Astrocyte (in vitro differentiated cells and primary cell): ENCODE measurements at regions not wholly inside any gene's neighbourhood (a gene's known extent, or its start where the extent isn't known, plus 50 kb on each side); places are given as distances from the start of the nearest gene placed in this dataset.

Experiments
- DNase-seq: peaks from one replicate; pipeline ENCODE4 v3.0.0-alpha.2; 2010; ENCODE audit warnings: low read depth
- FAIRE-seq: peaks from 2 replicates; lab custom pipeline; 2011; peaks lifted over from hg19 to GRCh38; lab: Jason Lieb, UNC
- H2AFZ ChIP-seq: 2 replicates; pipeline ENCODE4 v1.6.0; 2012; ENCODE audit warnings: low read depth, low read length, inconsistent platforms
- H3K27ac ChIP-seq: 2 replicates; pipeline ENCODE4 v1.5.1; 2011; ENCODE audit warnings: low read depth, low read length, inconsistent platforms
- H3K27me3 ChIP-seq: 2 replicates; pipeline ENCODE4 v1.6.0; 2011; ENCODE audit warnings: low read length, inconsistent platforms; ENCODE audit not compliant: insufficient read depth
- H3K36me3 ChIP-seq: 2 replicates; pipeline ENCODE4 v1.5.1; 2011; ENCODE audit warnings: low read length, inconsistent platforms; ENCODE audit not compliant: insufficient read depth
- H3K4me1 ChIP-seq: 2 replicates; pipeline ENCODE4 v1.5.1; 2011; ENCODE audit warnings: low read length, inconsistent platforms; ENCODE audit not compliant: insufficient read depth
- H3K4me2 ChIP-seq: 2 replicates; pipeline ENCODE4 v1.6.0; 2012; ENCODE audit warnings: low read length, inconsistent platforms
- H3K4me3 ChIP-seq: 2 replicates; pipeline ENCODE4 v1.5.1; 2011; ENCODE audit warnings: low read depth, mild to moderate bottlenecking, low read length, inconsistent platforms; ENCODE audit not compliant: insufficient read depth
- H3K79me2 ChIP-seq: 2 replicates; pipeline ENCODE4 v1.6.0; 2012; ENCODE audit warnings: mild to moderate bottlenecking, low read length, inconsistent platforms; ENCODE audit not compliant: insufficient read depth
- H3K9ac ChIP-seq: 2 replicates; pipeline ENCODE4 v1.6.0; 2012; ENCODE audit warnings: mild to moderate bottlenecking, low read length, inconsistent platforms
- H3K9me3 ChIP-seq: 2 replicates; pipeline ENCODE4 v1.5.1; 2012; ENCODE audit warnings: low read depth, mild to moderate bottlenecking, low read length, inconsistent platforms; ENCODE audit not compliant: insufficient read depth
- H4K20me1 ChIP-seq: 2 replicates; pipeline ENCODE4 v1.6.0; 2012; ENCODE audit warnings: low read length, inconsistent platforms; ENCODE audit not compliant: insufficient read depth
- H3K27ac Mint-ChIP-seq: one replicate; pipeline ENCODE4 v1.8.0; 2021; ENCODE audit warnings: mild to moderate bottlenecking, mixed read lengths; ENCODE audit not compliant: unreplicated experiment
- H3K27me3 Mint-ChIP-seq: one replicate; pipeline ENCODE4 v1.8.0; 2021; ENCODE audit warnings: low read depth, mixed read lengths; ENCODE audit not compliant: unreplicated experiment
- H3K36me3 Mint-ChIP-seq: one replicate; pipeline ENCODE4 v1.8.0; 2021; ENCODE audit warnings: low read depth, mixed read lengths; ENCODE audit not compliant: unreplicated experiment
- H3K4me1 Mint-ChIP-seq: one replicate; pipeline ENCODE4 v1.8.0; 2021; ENCODE audit warnings: low read depth, mixed read lengths; ENCODE audit not compliant: unreplicated experiment
- H3K4me3 Mint-ChIP-seq: one replicate; pipeline ENCODE4 v1.8.0; 2021; ENCODE audit warnings: mild to moderate bottlenecking, moderate library complexity, mixed read lengths; ENCODE audit not compliant: unreplicated experiment
- H3K9me3 Mint-ChIP-seq: one replicate; pipeline ENCODE4 v1.8.0; 2021; ENCODE audit warnings: mild to moderate bottlenecking, mixed read lengths; ENCODE audit not compliant: unreplicated experiment
- CTCF ChIP-seq: IDR thresholded peaks from 2 replicates; pipeline ENCODE4 v1.5.1; 2011; ENCODE audit warnings: low read depth, mild to moderate bottlenecking, inconsistent platforms, low read length, moderate library complexity; ENCODE audit not compliant: insufficient read depth
- EZH2 ChIP-seq: IDR thresholded peaks from 2 replicates; pipeline ENCODE4 v1.6.1; 2012; ENCODE audit warnings: mild to moderate bottlenecking, low read length, inconsistent platforms; ENCODE audit not compliant: insufficient read depth

GRCh38 chr4:8726344-8726851, 133.8 kb downstream of the CPZ start:
- no peak for DNase-seq
- no peak for FAIRE-seq
- Histone ChIP-seq H3K79me2 (no peaks in the 10 kb centered on the region), H3K27me3 (no peaks in the 10 kb centered on the region), H3K4me1 (no peaks in the 10 kb centered on the region), H2AFZ (no peak overlapping the region), H3K9me3 (no peaks in the 10 kb centered on the region), H3K4me2 (no peak overlapping the region), H3K4me3 (no peak overlapping the region), H3K9ac (no peak overlapping the region), H4K20me1 (no peaks in the 10 kb centered on the region), H3K36me3 (no peaks in the 10 kb centered on the region), H3K27ac (no peak overlapping the region)
- H3K27me3 Mint-ChIP-seq, result peaks cover 31% of the 10 kb centered on the region
- peaks cover 2% of the 10 kb centered on the region for H3K9me3 Mint-ChIP-seq
- H3K4me3 Mint-ChIP-seq, result no peak overlapping the region
- no peaks in the 10 kb centered on the region for H3K36me3 Mint-ChIP-seq
- H3K4me1 Mint-ChIP-seq, result peaks cover 2% of the 10 kb centered on the region
- no peak overlapping the region for H3K27ac Mint-ChIP-seq
- TF ChIP-seq EZH2 (no peak), CTCF (no peak)

GRCh38 chr4:8725845-8726244, 133.3 kb downstream of the CPZ start:
- Histone ChIP-seq H3K36me3 (no peaks in the 10 kb centered on the region), H3K9me3 (no peaks in the 10 kb centered on the region), H3K4me3 (no peak overlapping the region), H2AFZ (no peak overlapping the region), H3K27ac (no peak overlapping the region), H3K79me2 (no peaks in the 10 kb centered on the region), H3K4me2 (no peak overlapping the region), H4K20me1 (no peaks in the 10 kb centered on the region), H3K27me3 (no peaks in the 10 kb centered on the region), H3K9ac (no peak overlapping the region), H3K4me1 (no peaks in the 10 kb centered on the region)
- peaks cover 33% of the 10 kb centered on the region for H3K27me3 Mint-ChIP-seq
- peaks cover 2% of the 10 kb centered on the region for H3K9me3 Mint-ChIP-seq
- TF ChIP-seq CTCF (no peak), EZH2 (no peak)
- H3K4me1 Mint-ChIP-seq, result peaks cover 2% of the 10 kb centered on the region
- H3K27ac Mint-ChIP-seq, result no peak overlapping the region
- FAIRE-seq, result no peak
- H3K4me3 Mint-ChIP-seq, result no peak overlapping the region
- H3K36me3 Mint-ChIP-seq, result no peaks in the 10 kb centered on the region
- DNase-seq, result no peak

GRCh38 chr4:8725071-8725841, 132.7 kb downstream of the CPZ start:
- Mint-ChIP-seq H3K27me3 (peaks cover 36% of the 10 kb centered on the region), H3K4me3 (no peak overlapping the region), H3K4me1 (peaks cover 2% of the 10 kb centered on the region), H3K9me3 (peaks cover 2% of the 10 kb centered on the region), H3K27ac (no peak overlapping the region), H3K36me3 (no peaks in the 10 kb centered on the region)
- Histone ChIP-seq H3K4me2 (no peak overlapping the region), H2AFZ (no peak overlapping the region), H3K27me3 (no peaks in the 10 kb centered on the region), H3K9ac (no peak overlapping the region), H4K20me1 (no peaks in the 10 kb centered on the region), H3K27ac (no peak overlapping the region), H3K36me3 (no peaks in the 10 kb centered on the region), H3K9me3 (no peaks in the 10 kb centered on the region), H3K4me1 (no peaks in the 10 kb centered on the region), H3K79me2 (no peaks in the 10 kb centered on the region), H3K4me3 (no peak overlapping the region)
- FAIRE-seq (no peak), DNase-seq (no peak)
- TF ChIP-seq EZH2, result no peak
- no peak for TF ChIP-seq CTCF
